ENCODE measurements at regions not wholly inside any gene's neighbourhood (a gene's known extent, or its start where the extent isn't known, plus 50 kb on each side); places are given as distances from the start of the nearest gene placed in this dataset.
"Not testable (repeated sequence)": the region's sequence is repeated elsewhere in the genome, so short reads cannot be mapped to it uniquely, and the experiment has no call there.

GRCh38 chr6:50968246-50968645 lies 149.6 kb downstream of the TFAP2B start:
- not testable (repeated sequence) for TF ChIP-seq CTCF, POLR2AphosphoS5 (IDR thresholded peaks at IDR 0.05)
